SK-N-SH (cell line): ENCODE measurements at regions not wholly inside any gene's neighbourhood (a gene's known extent, or its start where the extent isn't known, plus 50 kb on each side); places are given as distances from the start of the nearest gene placed in this dataset.
A peak's percentile ranks its signal among the peaks of the same experiment; 100 is the strongest.

Experiments used
- CTCF ChIA-PET: fragments of 300-600, 350-600 bp; formaldehyde crosslinking; extraction: SDS; loops from one replicate; lab custom pipeline; 2021; lab: Yijun Ruan, JAX
- POLR2A ChIA-PET: fragments of 350-600 bp; sonication (Branson Sonifier 250); formaldehyde crosslinking; extraction: SDS; loops from one replicate; lab custom pipeline; 2020; ENCODE audit warnings: antibody characterized with exemption, inconsistent platforms; lab: Yijun Ruan, JAX
- DNase-seq: peaks from one replicate; pipeline ENCODE4 v3.0.0; 2012
- H2AFZ ChIP-seq: fragments of 200-600 bp; sonication (generic); 2 replicates; pipeline ENCODE4 v1.8.1; 2016; ENCODE audit warnings: antibody characterized with exemption, mild to moderate bottlenecking, low read depth
- H3F3A ChIP-seq: fragments of 200-600 bp; sonication (generic); replicated peaks from 2 replicates; pipeline ENCODE3; 2016; ENCODE audit warnings: antibody characterized with exemption, mild to moderate bottlenecking; ENCODE audit not compliant: insufficient read depth
- H3K27ac ChIP-seq, 2 experiments: fragments of 200-500 bp in 1 of 2; fragments of 200-600 bp in 1 of 2; sonication (Bioruptor generic) in 1 of 2; sonication (generic), shearing (Covaris generic) in 1 of 2; 2 replicates each; pipeline versions ENCODE4 v1.5.1 to v1.6.1; 2014 to 2016; ENCODE audit warnings: low read depth in 2 of 2, inconsistent platforms in 1 of 2, low read length in 1 of 2, mild to moderate bottlenecking in 1 of 2, mixed read lengths in 1 of 2
- H3K27me3 ChIP-seq: fragments of 200-600 bp; sonication (generic), shearing (Covaris generic); 2 replicates; pipeline ENCODE4 v1.6.1; 2016; ENCODE audit warnings: mixed run types; ENCODE audit not compliant: insufficient read depth
- H3K36me3 ChIP-seq, 2 experiments: fragments of 200-500 bp in 1 of 2; fragments of 200-600 bp in 1 of 2; sonication (Bioruptor generic) in 1 of 2; sonication (generic) in 1 of 2; replicated peaks in 1 of 2; 2 replicates each; pipeline versions ENCODE3 to v1.5.1; 2014 to 2016; ENCODE audit warnings: low read length in 1 of 2, mild to moderate bottlenecking in 1 of 2; ENCODE audit not compliant: insufficient read depth in 2 of 2, control insufficient read depth in 1 of 2
- H3K4me1 ChIP-seq, 2 experiments: fragments of 200-500 bp in 1 of 2; fragments of 200-600 bp in 1 of 2; sonication (Bioruptor generic) in 1 of 2; sonication (generic), shearing (Covaris generic) in 1 of 2; 2 replicates each; pipeline versions ENCODE4 v1.5.1 to v1.6.1; 2014 to 2016; ENCODE audit warnings: low read depth in 1 of 2, low read length in 1 of 2, mixed run types in 1 of 2; ENCODE audit not compliant: insufficient read depth in 2 of 2, control insufficient read depth in 1 of 2
- H3K4me2 ChIP-seq: fragments of 200-600 bp; sonication (generic), shearing (Covaris generic); 2 replicates; pipeline ENCODE4 v1.6.1; 2017; ENCODE audit warnings: mixed run types
- H3K4me3 ChIP-seq, 2 experiments: fragments of 200-500 bp in 1 of 2; fragments of 200-600 bp in 1 of 2; sonication (Bioruptor generic) in 1 of 2; sonication (generic), shearing (Covaris generic) in 1 of 2; 2 replicates each; pipeline versions ENCODE4 v1.5.1 to v1.8.1; 2014 to 2016; ENCODE audit warnings: low read depth in 2 of 2, inconsistent platforms in 1 of 2, low read length in 1 of 2, mild to moderate bottlenecking in 1 of 2, mixed read lengths in 1 of 2, moderate library complexity in 1 of 2
- H3K79me2 ChIP-seq: fragments of 200-600 bp; sonication (generic); 2 replicates; pipeline ENCODE4 v1.8.1; 2017; ENCODE audit warnings: mild to moderate bottlenecking; ENCODE audit not compliant: insufficient read depth
- H3K9ac ChIP-seq: fragments of 200-600 bp; sonication (generic); 2 replicates; pipeline ENCODE4 v1.6.1; 2017; ENCODE audit warnings: mixed run types
- H3K9me2 ChIP-seq: fragments of 200-600 bp; sonication (generic); 2 replicates; pipeline ENCODE4 v1.6.1; 2017; ENCODE audit warnings: mixed run types
- H3K9me3 ChIP-seq: fragments of 200-600 bp; sonication (generic); 2 replicates; pipeline ENCODE4 v1.6.1; 2017; ENCODE audit warnings: mixed run types, mild to moderate bottlenecking, moderate library complexity
- H4K20me1 ChIP-seq: fragments of 200-600 bp; sonication (generic); 2 replicates; pipeline ENCODE4 v1.6.1; 2017; ENCODE audit warnings: mild to moderate bottlenecking, mixed run types; ENCODE audit not compliant: insufficient read depth
- CHD2 ChIP-seq: fragments of 150-350 bp; IDR thresholded peaks from 2 replicates; pipeline ENCODE4 v1.6.1; 2018; ENCODE audit warnings: low read length; ENCODE audit not compliant: partially characterized antibody
- EP300 ChIP-seq, 2 experiments: IDR thresholded peaks; 2 replicates each; pipeline versions ENCODE4 v1.4.0 to v1.6.1; 2012; ENCODE audit warnings: borderline replicate concordance in 1 of 2, low read depth in 1 of 2, low read length in 1 of 2
- EZH2phosphoT487 ChIP-seq: fragments of 200-600 bp; sonication (generic); IDR thresholded peaks from 2 replicates; pipeline ENCODE4 v1.6.1; 2017; ENCODE audit warnings: low read depth, mixed run types, mild to moderate bottlenecking, antibody characterized with exemption, moderate library complexity, borderline replicate concordance
- FOSL2 ChIP-seq: IDR thresholded peaks from 2 replicates; pipeline ENCODE4 v1.4.0; 2012; ENCODE audit warnings: low read depth, mild to moderate bottlenecking, moderate library complexity, borderline replicate concordance
- FOXJ3 ChIP-seq: sonication (generic); formaldehyde crosslinking; IDR thresholded peaks from 2 replicates; pipeline ENCODE4 v1.5.1; 2020; ENCODE audit warnings: mild to moderate bottlenecking, missing genetic modification reagents
- FOXM1 ChIP-seq: IDR thresholded peaks from 2 replicates; pipeline ENCODE4 v1.4.0; 2012; ENCODE audit warnings: low read depth, mild to moderate bottlenecking
- GABPA ChIP-seq: IDR thresholded peaks from 2 replicates; pipeline ENCODE4 v1.4.0; 2012; ENCODE audit warnings: low read depth, mild to moderate bottlenecking
- JUND ChIP-seq: IDR thresholded peaks from 2 replicates; pipeline ENCODE4 v1.4.0; 2012
- MXI1 ChIP-seq: IDR thresholded peaks from 2 replicates; pipeline ENCODE4 v1.6.1; 2012; ENCODE audit warnings: mild to moderate bottlenecking, low read depth, low read length, improper control_type of control experiment
- RFX5 ChIP-seq: IDR thresholded peaks from 2 replicates; pipeline ENCODE4 v1.6.1; 2012; ENCODE audit warnings: mild to moderate bottlenecking, improper control_type of control experiment, low read length
- RXRA ChIP-seq: IDR thresholded peaks from 2 replicates; pipeline ENCODE4 v1.4.0; 2012; ENCODE audit warnings: low read depth, mild to moderate bottlenecking, borderline replicate concordance
- SIN3A ChIP-seq: IDR thresholded peaks from 2 replicates; pipeline ENCODE4 v1.6.1; 2012; ENCODE audit warnings: low read depth, mild to moderate bottlenecking, low read length, moderate library complexity, borderline replicate concordance
- SMC3 ChIP-seq: IDR thresholded peaks from 2 replicates; pipeline ENCODE4 v1.6.1; 2012; ENCODE audit warnings: low read depth, low read length, improper control_type of control experiment
- TCF12 ChIP-seq: IDR thresholded peaks from 2 replicates; pipeline ENCODE4 v1.4.0; 2012
- WGBS: methylation state at CpG from one replicate; pipeline ENCODE4 v1.1.6; 2017; ENCODE audit warnings: low lambda C conversion rate; 5-methylcytosine and 5-hydroxymethylcytosine counted together
- TF ChIP-seq, protein P1 (sequence below): fragments of 200-600 bp; sonication (generic); IDR thresholded peaks from 2 replicates; pipeline ENCODE4 v1.6.1; 2017; ENCODE audit warnings: antibody characterized with exemption, mild to moderate bottlenecking, moderate library complexity
- TF ChIP-seq, protein P2 (sequence below): fragments of 150-350 bp; IDR thresholded peaks from 2 replicates; pipeline ENCODE4 v1.6.1; 2016; ENCODE audit warnings: mild to moderate bottlenecking, low read depth, low read length

- Histone ChIP-seq H3K4me1 (peaks cover 0 to 13% of the 10 kb centered on the region in 2 experiments; a peak in 3 of 4 replicates), H3F3A (peaks cover 16% of the 10 kb centered on the region), H3K9me3 (no peaks in the 10 kb centered on the region), H3K9ac (no peak overlapping the region), H4K20me1 (no peaks in the 10 kb centered on the region), H3K4me2 (no peak overlapping the region), H3K79me2 (no peaks in the 10 kb centered on the region), H3K36me3 (no peaks in the 10 kb centered on the region), H3K9me2 (no peaks in the 10 kb centered on the region), H3K4me3 (no peak overlapping the region), H2AFZ (no peak overlapping the region), H3K27me3 (peaks cover under 1% of the 10 kb centered on the region; the same call in 1 of the 2 replicates), H3K27ac (no peak overlapping the region)
- DNase-seq: no peak
- TF ChIP-seq FOXJ3 (CRISPR knock-in tag) (no peak), FOXM1 (no peak), TCF12 (no peak), CHD2 (no peak), SIN3A (no peak), MXI1 (no peak)
- TF ChIP-seq, protein P1, sequence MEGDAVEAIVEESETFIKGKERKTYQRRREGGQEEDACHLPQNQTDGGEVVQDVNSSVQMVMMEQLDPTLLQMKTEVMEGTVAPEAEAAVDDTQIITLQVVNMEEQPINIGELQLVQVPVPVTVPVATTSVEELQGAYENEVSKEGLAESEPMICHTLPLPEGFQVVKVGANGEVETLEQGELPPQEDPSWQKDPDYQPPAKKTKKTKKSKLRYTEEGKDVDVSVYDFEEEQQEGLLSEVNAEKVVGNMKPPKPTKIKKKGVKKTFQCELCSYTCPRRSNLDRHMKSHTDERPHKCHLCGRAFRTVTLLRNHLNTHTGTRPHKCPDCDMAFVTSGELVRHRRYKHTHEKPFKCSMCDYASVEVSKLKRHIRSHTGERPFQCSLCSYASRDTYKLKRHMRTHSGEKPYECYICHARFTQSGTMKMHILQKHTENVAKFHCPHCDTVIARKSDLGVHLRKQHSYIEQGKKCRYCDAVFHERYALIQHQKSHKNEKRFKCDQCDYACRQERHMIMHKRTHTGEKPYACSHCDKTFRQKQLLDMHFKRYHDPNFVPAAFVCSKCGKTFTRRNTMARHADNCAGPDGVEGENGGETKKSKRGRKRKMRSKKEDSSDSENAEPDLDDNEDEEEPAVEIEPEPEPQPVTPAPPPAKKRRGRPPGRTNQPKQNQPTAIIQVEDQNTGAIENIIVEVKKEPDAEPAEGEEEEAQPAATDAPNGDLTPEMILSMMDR: no peak
- TF ChIP-seq, protein P2, sequence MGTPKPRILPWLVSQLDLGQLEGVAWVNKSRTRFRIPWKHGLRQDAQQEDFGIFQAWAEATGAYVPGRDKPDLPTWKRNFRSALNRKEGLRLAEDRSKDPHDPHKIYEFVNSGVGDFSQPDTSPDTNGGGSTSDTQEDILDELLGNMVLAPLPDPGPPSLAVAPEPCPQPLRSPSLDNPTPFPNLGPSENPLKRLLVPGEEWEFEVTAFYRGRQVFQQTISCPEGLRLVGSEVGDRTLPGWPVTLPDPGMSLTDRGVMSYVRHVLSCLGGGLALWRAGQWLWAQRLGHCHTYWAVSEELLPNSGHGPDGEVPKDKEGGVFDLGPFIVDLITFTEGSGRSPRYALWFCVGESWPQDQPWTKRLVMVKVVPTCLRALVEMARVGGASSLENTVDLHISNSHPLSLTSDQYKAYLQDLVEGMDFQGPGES: no peak
- WGBS: 26% methylated on average over 3 of the region's 3 CpGs
- POLR2A ChIA-PET: no interaction called here
- CTCF ChIA-PET: no interaction called here
Observed at GRCh38 chr2:120556911-120557310, 178.8 kb upstream of the GLI2 start.

DNA sequence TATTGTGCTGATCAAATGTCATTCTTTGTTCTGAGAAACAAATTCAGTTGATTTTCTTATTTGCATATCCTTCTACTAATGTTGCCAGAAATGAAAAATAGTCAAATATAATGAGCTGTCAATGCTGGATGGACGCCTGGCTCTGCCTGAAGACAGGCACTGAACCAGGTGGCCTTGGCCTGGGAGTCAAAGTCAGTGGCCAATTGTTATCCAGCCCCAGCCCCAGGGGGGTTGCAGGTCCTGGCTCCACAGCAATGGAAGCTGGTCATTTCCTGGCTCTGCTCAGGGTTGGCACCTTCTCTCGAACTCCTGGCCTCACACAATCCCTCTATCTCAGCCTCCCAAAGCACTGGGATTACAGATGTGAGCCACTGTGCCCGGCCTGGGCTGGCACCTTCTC, 176.8 kb upstream of the GLI2 start:
- Histone ChIP-seq H3F3A (peaks cover 16% of the 10 kb centered on the region), H3K9ac (no peak overlapping the region), H3K27ac (peak overlapping the region in 1 of 2 experiments; percentile 63; a peak in 2 of 4 replicates), H3K36me3 (no peaks in the 10 kb centered on the region), H3K9me3 (no peaks in the 10 kb centered on the region), H3K4me1 (peaks cover 0 to 13% of the 10 kb centered on the region in 2 experiments; a peak in 3 of 4 replicates), H3K4me2 (peak overlapping the region; percentile 19; the same call in 1 of the 2 replicates), H3K27me3 (no peaks in the 10 kb centered on the region), H3K79me2 (no peaks in the 10 kb centered on the region), H3K9me2 (no peaks in the 10 kb centered on the region), H4K20me1 (no peaks in the 10 kb centered on the region), H2AFZ (no peak overlapping the region), H3K4me3 (no peak overlapping the region)
- no peak for DNase-seq
- TF ChIP-seq MXI1: no peak
- TF ChIP-seq EZH2phosphoT487: no peak
- no peak for TF ChIP-seq SMC3
- TF ChIP-seq FOXM1: no peak
- TF ChIP-seq RXRA: no peak
- TF ChIP-seq EP300 (IDR thresholded peaks at IDR 0.05; ENCODE audit: borderline replicate concordance in 1 of 2, low read depth in 1 of 2, low read length in 1 of 2): no peak
- TF ChIP-seq JUND: no peak
- no peak for TF ChIP-seq CHD2
- TF ChIP-seq, protein P1: no peak
- no peak for TF ChIP-seq RFX5
- no peak for TF ChIP-seq GABPA
- TF ChIP-seq FOSL2: no peak
- ChIA-PET POLR2A (no interaction called here), CTCF (interaction anchor here (1.1 kb wide), 1 partner anchor 122 kb away, joined by 3 read pairs; no protein-coding TSS in a partner anchor)
- 22% methylated on average over 3 of the region's 3 CpGs for WGBS
